Osteoblast (primary cell): ENCODE measurements at regions not wholly inside any gene's neighbourhood (a gene's known extent, or its start where the extent isn't known, plus 50 kb on each side); places are given as distances from the start of the nearest gene placed in this dataset.
A peak's percentile ranks its signal among the peaks of the same experiment; 100 is the strongest.

Experiments used
- DNase-seq: peaks from one replicate; pipeline ENCODE4 v3.0.0; 2011; ENCODE audit warnings: low spot score, mixed read lengths; ENCODE audit not compliant: insufficient read length; ENCODE audit errors: missing footprints
- H2AFZ ChIP-seq: 2 replicates; pipeline ENCODE4 v1.6.0; 2011; ENCODE audit warnings: mild to moderate bottlenecking, low read length
- H3K27ac ChIP-seq: 2 replicates; pipeline ENCODE4 v1.5.1; 2011; ENCODE audit warnings: mild to moderate bottlenecking, low read depth, low read length, moderate library complexity
- H3K27me3 ChIP-seq: 2 replicates; pipeline ENCODE4 v1.6.0; 2012; ENCODE audit warnings: mild to moderate bottlenecking, control low read depth, inconsistent platforms, low read length, moderate library complexity; ENCODE audit not compliant: insufficient read depth
- H3K36me3 ChIP-seq: 2 replicates; pipeline ENCODE4 v1.5.1; 2011; ENCODE audit warnings: mild to moderate bottlenecking, low read length, control low read depth, moderate library complexity; ENCODE audit not compliant: insufficient read depth
- H3K4me1 ChIP-seq: 2 replicates; pipeline ENCODE4 v1.5.1; 2011; ENCODE audit warnings: mild to moderate bottlenecking, low read length, control low read depth, moderate library complexity; ENCODE audit not compliant: insufficient read depth
- H3K4me2 ChIP-seq: 2 replicates; pipeline ENCODE4 v1.6.0; 2011; ENCODE audit warnings: mild to moderate bottlenecking, low read length; ENCODE audit not compliant: insufficient read depth
- H3K4me3 ChIP-seq: fragments of 200-600 bp; sonication (generic); 3 replicates; pipeline ENCODE4 v1.5.1; 2012; ENCODE audit warnings: mild to moderate bottlenecking, low read length, inconsistent platforms; ENCODE audit not compliant: insufficient read depth
- H3K79me2 ChIP-seq: 2 replicates; pipeline ENCODE4 v1.6.0; 2012; ENCODE audit warnings: mild to moderate bottlenecking, low read length, control low read depth, inconsistent platforms; ENCODE audit not compliant: insufficient read depth
- H3K9me3 ChIP-seq: 2 replicates; pipeline ENCODE4 v1.5.1; 2011; ENCODE audit warnings: low read depth, low read length, control low read depth
- H4K20me1 ChIP-seq: 2 replicates; pipeline ENCODE4 v1.6.0; 2012; ENCODE audit warnings: mild to moderate bottlenecking, low read length, control low read depth; ENCODE audit not compliant: insufficient read depth
- TF ChIP-seq, protein P1 (sequence below): IDR thresholded peaks from 2 replicates; pipeline ENCODE4 v1.5.1; 2011; ENCODE audit warnings: mild to moderate bottlenecking, low read depth, low read length, moderate library complexity; ENCODE audit errors: extremely low read depth

DNA sequence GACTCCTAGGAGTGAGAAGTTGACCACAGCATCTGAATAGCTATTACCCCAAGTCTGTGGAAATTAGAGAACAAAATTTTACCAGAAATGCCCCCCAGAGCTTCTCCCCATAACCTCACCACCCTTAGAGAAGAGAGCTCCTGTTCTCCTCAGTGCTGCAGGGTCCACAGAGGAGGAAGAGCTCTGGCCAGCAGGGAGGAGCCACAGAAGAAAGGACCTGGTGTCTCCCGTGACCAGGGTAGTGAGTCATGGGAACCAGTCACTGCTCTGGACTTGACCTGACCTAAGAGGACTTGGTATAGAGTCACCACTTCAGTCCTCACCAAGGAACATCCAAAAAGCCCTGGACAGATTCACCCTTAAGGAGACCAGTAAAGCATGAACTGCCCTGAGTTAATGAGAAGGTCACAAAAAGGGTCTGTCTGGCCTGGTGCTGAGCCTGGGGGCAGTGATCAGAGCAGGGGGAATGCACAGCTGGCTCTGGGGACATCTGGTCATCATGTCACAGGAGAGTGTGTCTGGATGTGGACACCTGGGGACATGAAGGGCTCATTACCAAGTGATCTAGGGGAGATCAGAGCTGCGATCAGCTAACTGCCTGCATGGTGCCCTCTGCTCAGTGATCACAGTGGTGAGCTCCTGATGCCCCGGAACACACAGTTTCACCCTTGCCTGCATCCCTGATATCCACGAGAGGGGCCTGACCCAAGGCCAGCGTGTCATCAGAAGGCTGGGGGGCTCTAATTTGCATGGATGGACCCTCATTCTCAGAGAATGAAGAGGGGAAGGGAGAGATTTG lies 103.3 kb upstream of the TOP3B start:
- DNase-seq, result peak; percentile 70
- TF ChIP-seq, protein P1, sequence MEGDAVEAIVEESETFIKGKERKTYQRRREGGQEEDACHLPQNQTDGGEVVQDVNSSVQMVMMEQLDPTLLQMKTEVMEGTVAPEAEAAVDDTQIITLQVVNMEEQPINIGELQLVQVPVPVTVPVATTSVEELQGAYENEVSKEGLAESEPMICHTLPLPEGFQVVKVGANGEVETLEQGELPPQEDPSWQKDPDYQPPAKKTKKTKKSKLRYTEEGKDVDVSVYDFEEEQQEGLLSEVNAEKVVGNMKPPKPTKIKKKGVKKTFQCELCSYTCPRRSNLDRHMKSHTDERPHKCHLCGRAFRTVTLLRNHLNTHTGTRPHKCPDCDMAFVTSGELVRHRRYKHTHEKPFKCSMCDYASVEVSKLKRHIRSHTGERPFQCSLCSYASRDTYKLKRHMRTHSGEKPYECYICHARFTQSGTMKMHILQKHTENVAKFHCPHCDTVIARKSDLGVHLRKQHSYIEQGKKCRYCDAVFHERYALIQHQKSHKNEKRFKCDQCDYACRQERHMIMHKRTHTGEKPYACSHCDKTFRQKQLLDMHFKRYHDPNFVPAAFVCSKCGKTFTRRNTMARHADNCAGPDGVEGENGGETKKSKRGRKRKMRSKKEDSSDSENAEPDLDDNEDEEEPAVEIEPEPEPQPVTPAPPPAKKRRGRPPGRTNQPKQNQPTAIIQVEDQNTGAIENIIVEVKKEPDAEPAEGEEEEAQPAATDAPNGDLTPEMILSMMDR, result no peak
- Histone ChIP-seq H3K4me1 (peaks cover 8% of the 10 kb centered on the region), H3K9me3 (no peaks in the 10 kb centered on the region), H4K20me1 (no peaks in the 10 kb centered on the region), H3K79me2 (no peaks in the 10 kb centered on the region), H2AFZ (peak overlapping the region; percentile 15), H3K36me3 (no peaks in the 10 kb centered on the region), H3K27ac (no peak overlapping the region), H3K4me3 (no peak overlapping the region), H3K4me2 (no peak overlapping the region), H3K27me3 (peaks cover 8% of the 10 kb centered on the region)

DNA sequence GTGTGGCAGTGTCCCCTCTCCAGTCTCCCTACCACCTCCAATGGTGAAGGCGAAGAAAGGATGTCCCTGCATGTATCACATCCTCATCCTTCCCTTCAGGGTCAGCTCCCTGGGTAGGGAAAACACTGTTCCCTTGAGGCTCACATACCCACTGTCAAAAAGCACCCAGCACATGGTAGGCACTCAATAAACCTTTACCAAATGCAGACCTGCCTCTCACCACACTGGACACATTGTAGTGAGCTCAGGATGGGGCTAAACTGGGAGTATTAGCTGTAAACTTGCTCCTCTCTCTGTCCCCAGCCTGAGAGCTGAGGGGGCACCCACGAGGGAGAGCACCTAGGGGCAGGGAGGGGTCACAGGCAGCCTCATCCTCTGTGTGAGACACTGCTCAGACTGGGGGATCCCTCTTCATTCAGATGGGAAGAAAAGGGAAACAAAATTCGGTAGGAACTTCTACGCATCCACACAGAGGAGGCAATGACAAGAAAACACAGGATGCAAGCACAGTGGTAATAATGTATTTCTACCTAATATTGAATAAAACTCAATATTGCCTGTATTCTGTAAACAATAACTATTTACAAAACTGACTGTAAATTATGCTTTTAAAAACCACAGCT lies 101.6 kb upstream of the TOP3B start:
- H3K27me3 ChIP-seq, result peaks cover 10% of the 10 kb centered on the region
- peaks cover 8% of the 10 kb centered on the region for H3K4me1 ChIP-seq
- no peak overlapping the region for H2AFZ ChIP-seq
- no peaks in the 10 kb centered on the region for H4K20me1 ChIP-seq
- H3K4me2 ChIP-seq, result no peak overlapping the region
- no peaks in the 10 kb centered on the region for H3K79me2 ChIP-seq
- peak; percentile 75 for DNase-seq
- H3K36me3 ChIP-seq, result no peaks in the 10 kb centered on the region
- no peak overlapping the region for H3K4me3 ChIP-seq
- no peaks in the 10 kb centered on the region for H3K9me3 ChIP-seq
- TF ChIP-seq, protein P1, result no peak
- H3K27ac ChIP-seq, result no peak overlapping the region

DNA sequence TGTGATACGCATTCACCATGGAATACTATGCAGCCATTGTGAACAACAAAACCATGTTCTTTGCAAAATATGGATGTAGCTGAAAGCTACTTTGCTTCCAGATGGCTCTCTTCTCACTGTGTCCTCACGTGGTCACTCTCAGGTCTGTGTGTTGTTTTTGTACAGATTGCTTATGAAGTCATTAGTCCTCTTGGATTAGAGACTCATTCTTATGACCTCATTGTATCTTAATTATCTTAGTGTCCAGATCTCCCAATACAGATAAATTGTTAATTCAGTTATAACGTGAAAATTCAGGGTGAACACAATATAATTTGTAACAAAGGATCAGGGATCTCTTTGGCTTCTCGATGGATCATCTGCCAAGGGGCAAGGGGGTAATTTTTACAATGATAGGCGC lies 100.4 kb upstream of the TOP3B start:
- Histone ChIP-seq H3K4me1 (peaks cover 8% of the 10 kb centered on the region), H4K20me1 (no peaks in the 10 kb centered on the region), H3K4me2 (no peak overlapping the region), H3K79me2 (no peaks in the 10 kb centered on the region), H3K36me3 (no peaks in the 10 kb centered on the region), H3K27ac (no peak overlapping the region), H3K4me3 (no peak overlapping the region), H3K27me3 (peaks cover 10% of the 10 kb centered on the region), H2AFZ (no peak overlapping the region), H3K9me3 (no peaks in the 10 kb centered on the region)
- TF ChIP-seq, protein P1, result no peak
- no peak for DNase-seq

DNA sequence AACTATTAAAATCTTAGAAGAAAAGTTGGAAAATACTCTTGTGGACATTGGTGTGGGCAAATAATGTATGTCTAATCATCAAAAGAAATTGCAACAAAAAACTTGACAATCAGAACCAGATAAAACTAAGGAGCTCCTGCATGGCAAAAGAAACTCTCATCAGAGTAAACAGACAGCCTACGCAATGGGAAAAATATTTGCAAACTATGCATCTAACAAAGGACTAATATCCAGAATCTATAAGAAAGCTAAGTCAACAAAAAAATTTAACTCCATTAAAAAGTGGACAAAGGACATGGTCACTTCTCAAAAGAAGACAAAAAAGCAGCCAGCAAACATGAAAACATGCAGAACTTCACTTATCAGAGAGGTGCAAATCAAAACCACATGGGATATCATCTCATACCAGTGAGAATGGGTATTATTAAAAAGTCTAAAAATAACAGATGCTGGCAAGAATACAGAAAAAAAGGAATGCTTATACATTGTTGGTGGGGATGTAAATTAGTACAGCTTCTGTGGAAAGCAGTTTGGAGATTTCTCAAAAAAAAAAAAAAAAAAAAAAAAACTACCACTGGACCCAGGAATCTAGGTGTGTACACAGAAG lies 99.7 kb upstream of the TOP3B start:
- TF ChIP-seq, protein P1, result no peak
- Histone ChIP-seq H3K36me3 (no peaks in the 10 kb centered on the region), H3K27ac (no peak overlapping the region), H3K4me1 (peaks cover 8% of the 10 kb centered on the region), H3K4me3 (no peak overlapping the region), H4K20me1 (no peaks in the 10 kb centered on the region), H3K79me2 (no peaks in the 10 kb centered on the region), H3K4me2 (no peak overlapping the region), H3K27me3 (peaks cover 10% of the 10 kb centered on the region), H2AFZ (no peak overlapping the region), H3K9me3 (no peaks in the 10 kb centered on the region)
- DNase-seq, result no peak
